NCI-H524 treated with DMSO at 0.1 percent for 48 hours (cell line): ENCODE measurements at regions not wholly inside any gene's neighbourhood (a gene's known extent, or its start where the extent isn't known, plus 50 kb on each side); places are given as distances from the start of the nearest gene placed in this dataset.

Source experiments
- DNase-seq: peaks from one replicate; lab custom pipeline; 2025; lab: John Stamatoyannopoulos, UW

- DNase-seq: no peak
These were observed 137.3 kb upstream of the CWC22 start for GRCh38 chr2:180144338-180144813.

- no peak for DNase-seq
These were observed 136.7 kb upstream of the CWC22 start for GRCh38 chr2:180143633-180144337.

GRCh38 chr2:180141600-180141999 lies 134.5 kb upstream of the CWC22 start:
- DNase-seq: no peak

GRCh38 chr2:180133736-180134135 lies 126.6 kb upstream of the CWC22 start:
- DNase-seq: no peak

GRCh38 chr2:180130403-180130802 lies 123.3 kb upstream of the CWC22 start:
- no peak for DNase-seq

- no peak for DNase-seq
These were observed 121.8 kb upstream of the CWC22 start for GRCh38 chr2:180128861-180129260.

- no peak for DNase-seq
These were observed 118.3 kb upstream of the CWC22 start for GRCh38 chr2:180125245-180125962.

- no peak for DNase-seq
These were observed 117.4 kb upstream of the CWC22 start for GRCh38 chr2:180124273-180125139.

- DNase-seq: no peak
These were observed 115.8 kb upstream of the CWC22 start for GRCh38 chr2:180122874-180123273.

GRCh38 chr2:180115675-180116074 lies 108.6 kb upstream of the CWC22 start:
- DNase-seq: no peak

- DNase-seq: no peak
These were observed 108.2 kb upstream of the CWC22 start for GRCh38 chr2:180115269-180115668.

- no peak for DNase-seq
These were observed 104.8 kb upstream of the CWC22 start for GRCh38 chr2:180111901-180112300.

- DNase-seq: no peak
These were observed 103.4 kb upstream of the CWC22 start for GRCh38 chr2:180110469-180110868.

GRCh38 chr2:180101846-180102245 lies 94.7 kb upstream of the CWC22 start:
- no peak for DNase-seq

- DNase-seq: no peak
These were observed 92.2 kb upstream of the CWC22 start for GRCh38 chr2:180099308-180099707.

- DNase-seq: no peak
These were observed 78.0 kb upstream of the CWC22 start for GRCh38 chr2:180085144-180085543.

- DNase-seq: no peak
These were observed 70.3 kb upstream of the CWC22 start for GRCh38 chr2:180077295-180077906.

GRCh38 chr2:180075870-180076269 lies 68.8 kb upstream of the CWC22 start:
- no peak for DNase-seq

GRCh38 chr2:180071797-180072196 lies 64.7 kb upstream of the CWC22 start:
- no peak for DNase-seq

GRCh38 chr2:180063494-180064092 lies 56.5 kb upstream of the CWC22 start:
- DNase-seq: no peak

- no peak for DNase-seq
These were observed 55.1 kb upstream of the CWC22 start for GRCh38 chr2:180062178-180062577.

- DNase-seq: no peak
These were observed 54.4 kb upstream of the CWC22 start for GRCh38 chr2:180061546-180061945.
